BLaER1 treated with 17β-estradiol and CSF1 and Interleukin-3, amounts not matched to agents 10 nM and 100 nM (cell line): ENCODE measurements at regions not wholly inside any gene's neighbourhood (a gene's known extent, or its start where the extent isn't known, plus 50 kb on each side); places are given as distances from the start of the nearest gene placed in this dataset.
A peak's percentile ranks its signal among the peaks of the same experiment; 100 is the strongest.
"Not testable (repeated sequence)": the region's sequence is repeated elsewhere in the genome, so short reads cannot be mapped to it uniquely, and the experiment has no call there.

ENCODE experiments used
- H3K27ac ChIP-seq, 11 experiments: shearing (Covaris generic); formaldehyde crosslinking; 2 replicates each; pipeline ENCODE4 v1.8.1; 2022
- H3K27me3 ChIP-seq, 11 experiments: shearing (Covaris generic); formaldehyde crosslinking; 2 replicates each; pipeline ENCODE4 v1.8.1; 2022
- H3K36me3 ChIP-seq, 11 experiments: shearing (Covaris generic); formaldehyde crosslinking; 2 replicates each; pipeline ENCODE4 v1.8.1; 2022
- H3K4me1 ChIP-seq, 10 experiments: shearing (Covaris generic); formaldehyde crosslinking; 2 replicates each; pipeline ENCODE4 v1.8.1; 2022
- H3K4me2 ChIP-seq, 11 experiments: shearing (Covaris generic); formaldehyde crosslinking; 2 replicates each; pipeline ENCODE4 v1.8.1; 2022
- H3K4me3 ChIP-seq, 10 experiments: shearing (Covaris generic); formaldehyde crosslinking; 2 replicates each; pipeline ENCODE4 v1.8.1; 2022
- H3K9ac ChIP-seq, 11 experiments: shearing (Covaris generic); formaldehyde crosslinking; 2 replicates each; pipeline ENCODE4 v1.8.1; 2022
- H3K9me3 ChIP-seq, 11 experiments: shearing (Covaris generic); formaldehyde crosslinking; replicated peaks in 1 of 11; 2 replicates each; pipeline ENCODE4 v1.8.1; 2022
- H4K20me1 ChIP-seq, 11 experiments: shearing (Covaris generic); formaldehyde crosslinking; 2 replicates each; pipeline ENCODE4 v1.8.1; 2022
- Cebpa-rat ChIP-seq, 11 experiments: shearing (Covaris generic); IDR thresholded peaks; 2 replicates each; pipeline ENCODE4 v1.8.1; 2022

DNA sequence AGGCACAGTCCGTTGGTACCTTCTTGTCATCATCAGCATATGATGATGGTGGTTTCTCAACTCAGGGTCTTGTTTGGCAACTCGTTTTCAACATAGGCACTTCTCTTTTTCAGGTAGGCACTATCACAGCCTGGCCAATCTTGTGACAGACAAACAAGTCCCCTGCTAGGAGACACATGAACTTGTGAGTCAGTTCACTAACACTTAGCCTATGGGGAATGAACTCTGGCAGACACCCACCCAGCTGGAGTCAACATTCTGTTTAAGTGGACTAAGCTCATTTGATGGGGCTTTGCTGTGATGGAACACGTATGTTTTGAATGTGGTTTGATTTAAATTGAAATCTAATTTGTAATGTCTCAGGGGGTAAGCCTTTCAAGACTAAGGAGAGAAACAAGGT lies 100.7 kb upstream of the MAMLD1 start:
- Histone ChIP-seq H3K27me3 (no peaks in the 10 kb centered on the region), H3K4me2 (no peak overlapping the region), H4K20me1 (no peaks in the 10 kb centered on the region), H3K4me3 (no peak overlapping the region), H3K9ac (no peak overlapping the region), H3K4me1 (no peaks in the 10 kb centered on the region), H3K27ac (no peak overlapping the region), H3K36me3 (no peaks in the 10 kb centered on the region), H3K9me3 (no peaks in the 10 kb centered on the region)
- TF ChIP-seq Cebpa-rat (IDR thresholded peaks at IDR 0.05) = no peak

DNA sequence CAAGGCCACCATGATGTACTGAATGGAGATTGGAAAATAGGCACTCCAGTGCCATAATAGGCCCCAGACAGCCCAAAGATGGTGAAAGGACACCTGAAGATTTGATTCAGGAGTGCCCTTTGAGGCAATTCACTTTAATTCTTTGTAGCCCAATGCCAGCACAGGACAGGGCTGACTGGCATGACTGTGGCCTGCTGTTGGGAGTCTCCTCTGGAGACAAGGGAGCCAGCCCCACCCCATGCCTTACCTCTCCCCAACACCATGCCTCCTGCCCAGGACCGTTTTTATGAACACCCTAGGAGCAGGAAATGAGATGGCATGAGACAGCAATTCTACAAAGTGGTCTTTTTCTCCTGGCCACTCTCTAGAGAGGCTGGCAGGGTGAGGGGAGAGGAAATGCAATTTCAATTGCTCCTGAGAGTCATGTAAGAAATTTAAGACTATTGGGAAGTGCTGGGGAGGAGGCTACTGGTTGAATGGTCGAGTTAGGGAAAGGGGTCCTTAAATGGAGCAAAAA lies 94.2 kb upstream of the MAMLD1 start:
- peaks cover 0 to 9% (median 0%) of the 10 kb centered on the region in 11 experiments; a peak in 3 of 22 replicates for H3K9me3 ChIP-seq
- H4K20me1 ChIP-seq = no peaks in the 10 kb centered on the region
- H3K36me3 ChIP-seq = no peaks in the 10 kb centered on the region
- no peaks in the 10 kb centered on the region for H3K27me3 ChIP-seq
- H3K27ac ChIP-seq = peak overlapping the region in 3 of 11 experiments; percentile 10 to 36 (median 33); a peak in 5 of 22 replicates
- H3K4me2 ChIP-seq = peak overlapping the region in 6 of 11 experiments; percentile 8 to 69 (median 47); a peak in 11 of 22 replicates
- no peak for TF ChIP-seq Cebpa-rat (IDR thresholded peaks at IDR 0.05)
- H3K4me1 ChIP-seq = peaks cover 0 to 14% (median 3%) of the 10 kb centered on the region in 10 experiments; a peak in 10 of 20 replicates
- H3K9ac ChIP-seq = no peak overlapping the region
- no peak overlapping the region for H3K4me3 ChIP-seq

DNA sequence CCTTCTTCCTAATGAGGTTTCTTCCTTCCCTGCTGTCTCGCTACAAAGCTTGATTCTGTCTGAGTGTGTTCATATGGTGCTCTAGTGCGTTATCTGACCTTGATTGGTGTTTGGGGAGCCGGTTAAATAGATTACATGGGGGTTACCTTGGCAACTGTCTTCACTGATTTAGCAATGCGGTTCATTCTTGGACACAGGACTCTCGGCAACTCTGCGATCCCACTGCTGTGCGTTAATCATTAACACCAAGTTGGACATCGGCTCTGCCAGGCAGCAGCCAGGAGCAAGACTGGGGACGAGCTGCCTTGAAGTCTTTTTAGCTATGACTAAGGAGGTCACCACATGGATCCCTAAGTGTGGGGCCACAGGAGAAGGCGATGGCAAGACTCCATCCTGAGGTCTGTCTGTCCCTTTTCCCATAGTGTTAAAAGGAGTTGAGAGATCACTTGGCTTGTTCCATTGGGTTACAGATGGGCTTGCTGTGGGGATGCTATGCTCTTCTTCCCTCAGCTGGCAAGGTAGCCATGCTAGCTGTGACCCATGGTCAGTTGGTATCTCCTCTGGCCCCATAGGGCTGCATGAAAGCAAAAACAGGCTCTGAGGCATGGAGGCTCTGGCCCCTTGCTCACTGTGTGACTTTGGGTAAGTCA lies 93.4 kb upstream of the MAMLD1 start:
- no peaks in the 10 kb centered on the region for H3K36me3 ChIP-seq
- H3K4me2 ChIP-seq = peak overlapping the region in 6 of 11 experiments; percentile 8 to 69 (median 47); a peak in 8 of 22 replicates
- no peak overlapping the region for H3K4me3 ChIP-seq
- H3K9me3 ChIP-seq = peaks cover 0 to 9% (median 0%) of the 10 kb centered on the region in 11 experiments; a peak in 3 of 22 replicates
- H3K9ac ChIP-seq = no peak overlapping the region
- H4K20me1 ChIP-seq = no peaks in the 10 kb centered on the region
- TF ChIP-seq Cebpa-rat (IDR thresholded peaks at IDR 0.05) = no peak
- peak overlapping the region in 2 of 11 experiments; percentile 33 to 36; a peak in 2 of 22 replicates for H3K27ac ChIP-seq
- H3K4me1 ChIP-seq = peaks cover 0 to 14% (median 3%) of the 10 kb centered on the region in 10 experiments; a peak in 10 of 20 replicates
- no peaks in the 10 kb centered on the region for H3K27me3 ChIP-seq

DNA sequence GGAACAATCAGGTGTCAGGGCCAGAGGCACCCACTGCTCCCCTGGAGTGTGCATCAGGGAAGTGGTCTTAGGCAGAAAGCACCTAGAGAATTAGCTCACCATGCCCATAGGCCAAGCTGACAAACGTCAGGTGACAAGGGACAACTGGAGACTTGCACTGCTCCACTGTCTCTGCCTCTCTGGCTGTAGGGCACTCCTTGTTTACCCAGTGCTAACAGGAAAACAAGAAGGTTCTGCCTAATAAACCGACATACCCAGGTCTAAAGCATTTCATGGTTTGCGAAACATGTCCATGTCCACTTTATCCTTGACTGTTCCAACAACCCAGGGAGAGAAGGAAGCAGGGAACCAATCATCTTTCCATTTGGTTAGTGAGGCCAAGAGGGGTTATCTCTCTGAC lies 92.5 kb upstream of the MAMLD1 start:
- no peaks in the 10 kb centered on the region for H3K36me3 ChIP-seq
- TF ChIP-seq Cebpa-rat (IDR thresholded peaks at IDR 0.05) = no peak
- H4K20me1 ChIP-seq = no peaks in the 10 kb centered on the region
- H3K4me2 ChIP-seq = no peak overlapping the region
- no peak overlapping the region for H3K4me3 ChIP-seq
- no peak overlapping the region for H3K27ac ChIP-seq
- no peaks in the 10 kb centered on the region for H3K27me3 ChIP-seq
- no peak overlapping the region for H3K9ac ChIP-seq
- peaks cover 0 to 9% (median 0%) of the 10 kb centered on the region in 11 experiments; a peak in 3 of 22 replicates for H3K9me3 ChIP-seq
- peaks cover 0 to 14% (median 3%) of the 10 kb centered on the region in 10 experiments; a peak in 10 of 20 replicates for H3K4me1 ChIP-seq

DNA sequence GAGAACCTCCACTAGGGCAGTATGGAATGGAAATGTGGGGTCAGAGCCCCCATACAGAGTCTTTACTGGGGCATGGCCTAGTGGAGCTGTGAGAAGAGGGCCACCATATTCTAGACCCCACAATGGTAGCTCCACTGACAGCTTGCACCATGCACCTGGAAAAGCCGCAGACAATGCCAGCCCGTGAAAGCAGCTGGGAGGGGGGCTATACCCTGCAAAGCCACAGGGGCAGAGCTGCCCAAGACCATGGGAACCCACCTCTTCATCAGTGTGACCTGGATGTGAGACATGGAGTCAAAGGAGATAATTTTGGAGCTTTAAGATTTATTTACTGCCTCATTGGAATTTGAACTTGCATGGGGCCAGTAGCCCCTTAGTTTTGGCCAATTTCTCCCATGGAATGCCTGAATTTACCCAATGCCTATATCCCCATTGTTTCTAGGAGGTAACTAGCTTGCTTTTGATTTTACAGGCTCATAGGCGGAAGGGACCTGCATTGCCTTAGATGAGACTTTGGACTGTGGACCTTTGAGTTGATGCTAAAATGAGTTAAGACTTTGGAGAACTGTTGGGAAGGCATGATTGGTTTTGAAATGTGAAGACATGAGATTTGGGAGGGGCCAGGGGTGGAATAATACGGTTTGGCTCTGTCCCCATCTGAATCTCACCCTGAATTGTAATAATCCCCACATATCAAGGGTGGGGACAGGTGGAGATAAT lies 89.4 kb upstream of the MAMLD1 start:
- not testable (repeated sequence) for H3K9me3 ChIP-seq, H3K9ac ChIP-seq, H3K36me3 ChIP-seq, H4K20me1 ChIP-seq, H3K4me2 ChIP-seq, H3K27ac ChIP-seq, H3K4me3 ChIP-seq, H3K27me3 ChIP-seq
- peaks cover 0 to 12% (median 3%) of the 10 kb centered on the region in 10 experiments; a peak in 10 of 20 replicates for H3K4me1 ChIP-seq

DNA sequence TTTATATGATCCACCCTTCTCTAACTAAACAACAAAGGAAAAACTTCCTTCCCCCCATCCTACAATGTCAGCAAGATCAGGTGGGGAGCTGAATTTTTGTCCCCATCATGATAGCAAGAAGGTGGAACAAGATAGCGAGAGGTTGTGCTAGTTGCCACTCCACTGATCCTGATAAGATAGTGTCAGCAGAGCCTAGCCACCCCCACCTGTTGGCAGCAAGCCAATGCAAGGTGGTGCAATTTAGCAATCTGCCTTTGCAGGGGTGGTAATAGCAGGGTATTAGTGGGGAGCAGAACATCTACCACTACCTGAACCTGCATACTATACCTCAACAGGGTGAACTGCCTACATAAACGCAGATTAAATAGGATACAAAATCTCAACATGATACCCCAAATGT lies 80.2 kb upstream of the MAMLD1 start:
- H3K9me3 ChIP-seq = 0 out of 22 replicates have a peak, but pooled peaks cover 0 to 3% (median 0%) of the 10 kb centered on the region in 11 experiments
- no peaks in the 10 kb centered on the region for H3K27me3 ChIP-seq
- H4K20me1 ChIP-seq = no peaks in the 10 kb centered on the region
- no peak overlapping the region for H3K9ac ChIP-seq
- H3K4me1 ChIP-seq = no peaks in the 10 kb centered on the region
- H3K27ac ChIP-seq = no peak overlapping the region
- no peak overlapping the region for H3K4me2 ChIP-seq
- H3K36me3 ChIP-seq = no peaks in the 10 kb centered on the region
- H3K4me3 ChIP-seq = no peak overlapping the region
- TF ChIP-seq Cebpa-rat (IDR thresholded peaks at IDR 0.05) = no peak

DNA sequence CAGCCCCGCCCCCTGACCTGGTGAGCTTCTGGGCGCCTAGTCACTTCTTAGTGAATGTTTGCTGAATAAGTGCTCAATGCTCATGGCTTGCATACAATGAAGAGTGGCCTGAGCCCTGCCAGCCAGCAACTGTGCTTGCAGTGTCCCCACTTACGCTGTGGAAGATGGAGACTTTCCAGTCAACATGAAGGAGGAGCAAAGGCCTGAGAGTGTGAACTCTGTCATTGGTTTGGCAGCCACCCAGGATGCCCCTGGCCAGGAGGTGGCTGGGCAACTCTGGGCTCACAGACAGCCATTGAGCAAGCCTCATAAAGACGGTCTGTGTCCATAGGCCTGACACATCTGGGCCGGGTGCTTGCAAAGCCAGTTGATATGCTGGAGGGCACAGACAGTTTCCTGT lies 72.1 kb upstream of the MAMLD1 start:
- Histone ChIP-seq H4K20me1 (no peaks in the 10 kb centered on the region), H3K9me3 (peaks cover 0 to 13% (median 4%) of the 10 kb centered on the region in 11 experiments; a peak in 8 of 22 replicates), H3K27me3 (no peaks in the 10 kb centered on the region), H3K9ac (no peak overlapping the region), H3K4me2 (no peak overlapping the region), H3K36me3 (no peaks in the 10 kb centered on the region), H3K27ac (no peak overlapping the region), H3K4me1 (no peaks in the 10 kb centered on the region), H3K4me3 (no peak overlapping the region)
- no peak for TF ChIP-seq Cebpa-rat (IDR thresholded peaks at IDR 0.05)

DNA sequence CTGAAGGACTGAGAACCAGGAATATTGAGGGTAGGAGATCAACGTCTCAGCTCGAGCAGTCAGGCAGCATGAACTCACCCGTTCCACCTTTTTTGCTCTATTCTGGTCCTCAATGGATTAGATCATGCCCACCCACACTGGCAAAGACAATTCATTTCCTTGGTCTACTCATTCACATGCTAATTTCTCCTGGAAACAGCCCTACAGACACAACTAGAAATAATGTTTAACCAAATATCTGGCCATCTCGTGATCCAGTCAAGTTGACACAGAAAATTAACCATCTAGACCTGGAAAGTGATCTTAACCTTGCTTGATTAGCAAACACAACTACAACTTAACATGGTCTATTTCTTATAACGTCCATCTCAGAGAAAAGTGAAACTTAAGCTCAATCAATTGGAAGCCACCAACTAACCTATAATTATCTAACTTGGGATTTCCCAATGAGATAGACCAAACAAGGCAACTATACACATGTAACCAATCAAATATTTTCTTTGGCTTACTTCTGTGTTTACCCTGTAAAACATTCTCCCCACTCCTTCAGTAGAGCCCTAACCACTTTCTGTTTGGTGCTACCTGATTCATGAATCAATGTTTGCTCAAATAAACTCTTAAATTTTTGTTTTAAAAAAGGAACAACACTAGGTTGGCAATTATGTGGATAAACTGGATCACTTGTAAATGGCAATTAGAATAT lies 69.7 kb upstream of the MAMLD1 start:
- H3K9me3 ChIP-seq = peaks cover 0 to 13% (median 4%) of the 10 kb centered on the region in 11 experiments; a peak in 8 of 22 replicates
- H3K9ac ChIP-seq = no peak overlapping the region
- H4K20me1 ChIP-seq = no peaks in the 10 kb centered on the region
- H3K27me3 ChIP-seq = no peaks in the 10 kb centered on the region
- no peaks in the 10 kb centered on the region for H3K36me3 ChIP-seq
- no peak overlapping the region for H3K4me3 ChIP-seq
- no peak for TF ChIP-seq Cebpa-rat (IDR thresholded peaks at IDR 0.05)
- peaks cover 0 to 12% (median 7%) of the 10 kb centered on the region in 10 experiments; a peak in 15 of 20 replicates for H3K4me1 ChIP-seq
- no peak overlapping the region for H3K27ac ChIP-seq
- H3K4me2 ChIP-seq = no peak overlapping the region
